Breast epithelium (tissue), 3 donors: ENCODE measurements at regions not wholly inside any gene's neighbourhood (a gene's known extent, or its start where the extent isn't known, plus 50 kb on each side); places are given as distances from the start of the nearest gene placed in this dataset.

ENCODE experiments used
- CTCF ChIP-seq, 3 donors: fragments of 450-650 bp; IDR thresholded peaks; one replicate each; pipeline ENCODE4 v1.5.1; 2016 to 2017; ENCODE audit warnings: antibody characterized with exemption in 3 of 3, mild to moderate bottlenecking in 3 of 3, moderate library complexity in 3 of 3
- POLR2A ChIP-seq: fragments of 450-650 bp; IDR thresholded peaks from one replicate; pipeline ENCODE4 v1.6.1; 2016; ENCODE audit warnings: antibody characterized with exemption, mild to moderate bottlenecking, moderate library complexity
- POLR2AphosphoS5 ChIP-seq, 3 donors: sonication (generic); formaldehyde crosslinking; IDR thresholded peaks; one replicate each; pipeline ENCODE4 v1.6.1; 2017; ENCODE audit warnings: antibody characterized with exemption in 3 of 3

- no peak for TF ChIP-seq CTCF (IDR thresholded peaks at IDR 0.05)
- no peak for TF ChIP-seq POLR2A
- no peak for TF ChIP-seq POLR2AphosphoS5 (IDR thresholded peaks at IDR 0.05)
Observed at GRCh38 chr13:80656512-80656904, 315.6 kb upstream of the SPRY2 start.
